ENCODE measurements at regions not wholly inside any gene's neighbourhood (a gene's known extent, or its start where the extent isn't known, plus 50 kb on each side); places are given as distances from the start of the nearest gene placed in this dataset.

GRCh38 chr13:62906896-62907295 is 1491.2 kb upstream of the PCDH20 start (continued):
- TF ChIP-seq ZNF565 (CRISPR knock-in tag; conservative IDR thresholded peaks at IDR 0.05; ENCODE audit: low read depth) (no peak), SNAI2 (CRISPR knock-in tag; IDR thresholded peaks at IDR 0.05) (no peak)

DNA sequence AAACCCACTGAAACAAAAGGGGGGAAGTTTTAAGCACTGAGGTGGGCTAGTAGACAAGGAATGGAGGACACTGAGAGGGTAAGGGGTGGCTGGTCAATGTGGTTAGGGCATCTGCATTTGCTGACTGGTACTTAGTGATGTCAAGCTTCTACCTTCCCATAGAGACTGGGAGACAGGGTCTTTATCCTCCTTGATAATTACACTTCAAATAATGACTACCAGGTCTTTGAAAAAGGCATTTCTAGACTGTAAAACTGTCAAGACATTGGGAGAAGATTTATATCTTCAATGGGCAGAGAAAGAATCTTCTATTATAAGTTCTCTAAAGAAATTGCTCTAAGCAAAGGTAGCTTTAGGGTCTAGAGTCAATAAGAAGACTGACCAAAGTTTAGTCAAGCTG is 1490.8 kb upstream of the PCDH20 start:
- ATAC-seq: no peak

DNA sequence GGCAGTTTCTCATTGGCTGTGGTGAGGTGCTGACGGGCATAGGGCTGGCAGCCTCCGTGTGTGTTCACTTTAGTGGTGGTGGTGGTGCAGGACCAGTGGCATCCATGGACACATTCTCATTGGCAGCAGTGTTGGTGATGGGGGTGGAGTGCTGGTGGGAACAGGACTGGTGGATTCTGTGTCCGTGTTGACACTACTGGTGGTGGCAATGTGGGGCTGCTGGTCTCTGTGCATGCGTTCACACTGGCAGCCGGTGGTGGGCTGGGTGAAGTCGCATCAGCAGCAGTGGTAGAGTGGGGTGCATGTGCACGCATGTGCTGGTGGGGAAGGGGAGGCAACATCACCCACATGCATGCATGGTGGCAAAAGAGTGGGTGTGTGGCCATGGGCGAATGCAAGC is 1471.4 kb upstream of the PCDH20 start:
- no peak for ATAC-seq

More for the DNA sequence above, 1490.8 kb upstream of the PCDH20 start:
- TF ChIP-seq, protein P1, sequence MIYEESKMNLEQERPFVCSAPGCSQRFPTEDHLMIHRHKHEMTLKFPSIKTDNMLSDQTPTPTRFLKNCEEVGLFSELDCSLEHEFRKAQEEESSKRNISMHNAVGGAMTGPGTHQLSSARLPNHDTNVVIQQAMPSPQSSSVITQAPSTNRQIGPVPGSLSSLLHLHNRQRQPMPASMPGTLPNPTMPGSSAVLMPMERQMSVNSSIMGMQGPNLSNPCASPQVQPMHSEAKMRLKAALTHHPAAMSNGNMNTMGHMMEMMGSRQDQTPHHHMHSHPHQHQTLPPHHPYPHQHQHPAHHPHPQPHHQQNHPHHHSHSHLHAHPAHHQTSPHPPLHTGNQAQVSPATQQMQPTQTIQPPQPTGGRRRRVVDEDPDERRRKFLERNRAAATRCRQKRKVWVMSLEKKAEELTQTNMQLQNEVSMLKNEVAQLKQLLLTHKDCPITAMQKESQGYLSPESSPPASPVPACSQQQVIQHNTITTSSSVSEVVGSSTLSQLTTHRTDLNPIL (CRISPR knock-in tag; IDR thresholded peaks at IDR 0.05; ENCODE audit: low read depth): no peak
- TF ChIP-seq, protein P2, sequence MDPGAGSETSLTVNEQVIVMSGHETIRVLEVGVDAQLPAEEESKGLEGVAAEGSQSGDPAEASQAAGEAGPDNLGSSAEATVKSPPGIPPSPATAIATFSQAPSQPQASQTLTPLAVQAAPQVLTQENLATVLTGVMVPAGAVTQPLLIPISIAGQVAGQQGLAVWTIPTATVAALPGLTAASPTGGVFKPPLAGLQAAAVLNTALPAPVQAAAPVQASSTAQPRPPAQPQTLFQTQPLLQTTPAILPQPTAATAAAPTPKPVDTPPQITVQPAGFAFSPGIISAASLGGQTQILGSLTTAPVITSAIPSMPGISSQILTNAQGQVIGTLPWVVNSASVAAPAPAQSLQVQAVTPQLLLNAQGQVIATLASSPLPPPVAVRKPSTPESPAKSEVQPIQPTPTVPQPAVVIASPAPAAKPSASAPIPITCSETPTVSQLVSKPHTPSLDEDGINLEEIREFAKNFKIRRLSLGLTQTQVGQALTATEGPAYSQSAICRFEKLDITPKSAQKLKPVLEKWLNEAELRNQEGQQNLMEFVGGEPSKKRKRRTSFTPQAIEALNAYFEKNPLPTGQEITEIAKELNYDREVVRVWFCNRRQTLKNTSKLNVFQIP (CRISPR knock-in tag; IDR thresholded peaks at IDR 0.05; ENCODE audit: borderline replicate concordance, low read depth): no peak
- TF ChIP-seq ISL1 (CRISPR knock-in tag; IDR thresholded peaks at IDR 0.05) (no peak), RARB (CRISPR knock-in tag; IDR thresholded peaks at IDR 0.05) (no peak), ESRRG (CRISPR knock-in tag; IDR thresholded peaks at IDR 0.05) (no peak), ARNTL (CRISPR knock-in tag; IDR thresholded peaks at IDR 0.05; ENCODE audit: borderline replicate concordance, low read depth) (no peak), PPARA (CRISPR knock-in tag; IDR thresholded peaks at IDR 0.05; ENCODE audit: borderline replicate concordance) (no peak), ZC3H10 (CRISPR knock-in tag; IDR thresholded peaks at IDR 0.05) (no peak), BACH2 (CRISPR knock-in tag; IDR thresholded peaks at IDR 0.05; ENCODE audit: borderline replicate concordance) (no peak), TOX (CRISPR knock-in tag; IDR thresholded peaks at IDR 0.05; ENCODE audit: borderline replicate concordance) (no peak)
- TF ChIP-seq, protein P3, sequence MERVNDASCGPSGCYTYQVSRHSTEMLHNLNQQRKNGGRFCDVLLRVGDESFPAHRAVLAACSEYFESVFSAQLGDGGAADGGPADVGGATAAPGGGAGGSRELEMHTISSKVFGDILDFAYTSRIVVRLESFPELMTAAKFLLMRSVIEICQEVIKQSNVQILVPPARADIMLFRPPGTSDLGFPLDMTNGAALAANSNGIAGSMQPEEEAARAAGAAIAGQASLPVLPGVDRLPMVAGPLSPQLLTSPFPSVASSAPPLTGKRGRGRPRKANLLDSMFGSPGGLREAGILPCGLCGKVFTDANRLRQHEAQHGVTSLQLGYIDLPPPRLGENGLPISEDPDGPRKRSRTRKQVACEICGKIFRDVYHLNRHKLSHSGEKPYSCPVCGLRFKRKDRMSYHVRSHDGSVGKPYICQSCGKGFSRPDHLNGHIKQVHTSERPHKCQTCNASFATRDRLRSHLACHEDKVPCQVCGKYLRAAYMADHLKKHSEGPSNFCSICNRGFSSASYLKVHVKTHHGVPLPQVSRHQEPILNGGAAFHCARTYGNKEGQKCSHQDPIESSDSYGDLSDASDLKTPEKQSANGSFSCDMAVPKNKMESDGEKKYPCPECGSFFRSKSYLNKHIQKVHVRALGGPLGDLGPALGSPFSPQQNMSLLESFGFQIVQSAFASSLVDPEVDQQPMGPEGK (CRISPR knock-in tag; IDR thresholded peaks at IDR 0.05; ENCODE audit: borderline replicate concordance): no peak
- TF ChIP-seq, protein P4, sequence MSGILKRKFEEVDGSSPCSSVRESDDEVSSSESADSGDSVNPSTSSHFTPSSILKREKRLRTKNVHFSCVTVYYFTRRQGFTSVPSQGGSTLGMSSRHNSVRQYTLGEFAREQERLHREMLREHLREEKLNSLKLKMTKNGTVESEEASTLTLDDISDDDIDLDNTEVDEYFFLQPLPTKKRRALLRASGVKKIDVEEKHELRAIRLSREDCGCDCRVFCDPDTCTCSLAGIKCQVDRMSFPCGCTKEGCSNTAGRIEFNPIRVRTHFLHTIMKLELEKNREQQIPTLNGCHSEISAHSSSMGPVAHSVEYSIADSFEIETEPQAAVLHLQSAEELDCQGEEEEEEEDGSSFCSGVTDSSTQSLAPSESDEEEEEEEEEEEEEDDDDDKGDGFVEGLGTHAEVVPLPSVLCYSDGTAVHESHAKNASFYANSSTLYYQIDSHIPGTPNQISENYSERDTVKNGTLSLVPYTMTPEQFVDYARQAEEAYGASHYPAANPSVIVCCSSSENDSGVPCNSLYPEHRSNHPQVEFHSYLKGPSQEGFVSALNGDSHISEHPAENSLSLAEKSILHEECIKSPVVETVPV (CRISPR knock-in tag; IDR thresholded peaks at IDR 0.05): no peak

More for the DNA sequence above, 1471.4 kb upstream of the PCDH20 start:
- TF ChIP-seq, protein P5, sequence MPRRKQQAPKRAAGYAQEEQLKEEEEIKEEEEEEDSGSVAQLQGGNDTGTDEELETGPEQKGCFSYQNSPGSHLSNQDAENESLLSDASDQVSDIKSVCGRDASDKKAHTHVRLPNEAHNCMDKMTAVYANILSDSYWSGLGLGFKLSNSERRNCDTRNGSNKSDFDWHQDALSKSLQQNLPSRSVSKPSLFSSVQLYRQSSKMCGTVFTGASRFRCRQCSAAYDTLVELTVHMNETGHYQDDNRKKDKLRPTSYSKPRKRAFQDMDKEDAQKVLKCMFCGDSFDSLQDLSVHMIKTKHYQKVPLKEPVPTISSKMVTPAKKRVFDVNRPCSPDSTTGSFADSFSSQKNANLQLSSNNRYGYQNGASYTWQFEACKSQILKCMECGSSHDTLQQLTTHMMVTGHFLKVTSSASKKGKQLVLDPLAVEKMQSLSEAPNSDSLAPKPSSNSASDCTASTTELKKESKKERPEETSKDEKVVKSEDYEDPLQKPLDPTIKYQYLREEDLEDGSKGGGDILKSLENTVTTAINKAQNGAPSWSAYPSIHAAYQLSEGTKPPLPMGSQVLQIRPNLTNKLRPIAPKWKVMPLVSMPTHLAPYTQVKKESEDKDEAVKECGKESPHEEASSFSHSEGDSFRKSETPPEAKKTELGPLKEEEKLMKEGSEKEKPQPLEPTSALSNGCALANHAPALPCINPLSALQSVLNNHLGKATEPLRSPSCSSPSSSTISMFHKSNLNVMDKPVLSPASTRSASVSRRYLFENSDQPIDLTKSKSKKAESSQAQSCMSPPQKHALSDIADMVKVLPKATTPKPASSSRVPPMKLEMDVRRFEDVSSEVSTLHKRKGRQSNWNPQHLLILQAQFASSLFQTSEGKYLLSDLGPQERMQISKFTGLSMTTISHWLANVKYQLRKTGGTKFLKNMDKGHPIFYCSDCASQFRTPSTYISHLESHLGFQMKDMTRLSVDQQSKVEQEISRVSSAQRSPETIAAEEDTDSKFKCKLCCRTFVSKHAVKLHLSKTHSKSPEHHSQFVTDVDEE (CRISPR knock-in tag; IDR thresholded peaks at IDR 0.05): no peak
- TF ChIP-seq PPARA (CRISPR knock-in tag; IDR thresholded peaks at IDR 0.05; ENCODE audit: borderline replicate concordance) (no peak), ZFP3 (CRISPR knock-in tag; IDR thresholded peaks at IDR 0.05) (no peak), ARNTL (CRISPR knock-in tag; IDR thresholded peaks at IDR 0.05; ENCODE audit: borderline replicate concordance, low read depth) (no peak), ISL1 (CRISPR knock-in tag; IDR thresholded peaks at IDR 0.05) (no peak)
- TF ChIP-seq, protein P1 (CRISPR knock-in tag; IDR thresholded peaks at IDR 0.05; ENCODE audit: low read depth): no peak
